Vagina (tissue), 2 donors: ENCODE measurements at regions not wholly inside any gene's neighbourhood (a gene's known extent, or its start where the extent isn't known, plus 50 kb on each side); places are given as distances from the start of the nearest gene placed in this dataset.

Experiments used
- DNase-seq, 2 donors: peaks; one replicate each; pipeline ENCODE4 v3.0.0-alpha.2; 2017; ENCODE audit errors: extremely low spot score in 2 of 2
- H3K27ac ChIP-seq: fragments of 200-600 bp; sonication (generic); one replicate; pipeline ENCODE4 v1.5.1; 2019
- H3K27me3 ChIP-seq: fragments of 200-600 bp; sonication (generic); one replicate; pipeline ENCODE4 v1.5.1; 2019
- H3K36me3 ChIP-seq, 2 donors: fragments of 200-600 bp; sonication (generic); one replicate each; pipeline ENCODE4 v1.5.1; 2017 to 2019
- H3K4me1 ChIP-seq: fragments of 200-600 bp; sonication (generic); one replicate; pipeline ENCODE4 v1.5.1; 2019
- H3K4me3 ChIP-seq, 2 donors: fragments of 200-600 bp; sonication (generic); 1 replicate in 1 of 2; 2 replicates in 1 of 2; pipeline ENCODE4 v1.5.1; 2016 to 2019
- H3K9me3 ChIP-seq: fragments of 200-600 bp; sonication (generic); one replicate; pipeline ENCODE4 v1.5.1; 2019
- CTCF ChIP-seq, 3 experiments: fragments of 450-650 bp in 2 of 3; fragments of 200-600 bp in 1 of 3; sonication (generic) in 1 of 3; IDR thresholded peaks; one replicate each; pipeline ENCODE4 v1.5.1; 2017 to 2019; ENCODE audit warnings: antibody characterized with exemption in 3 of 3, mild to moderate bottlenecking in 2 of 3, moderate library complexity in 2 of 3
- POLR2A ChIP-seq, 2 donors: fragments of 450-650 bp; IDR thresholded peaks; one replicate each; pipeline ENCODE4 v1.6.1; 2017; ENCODE audit warnings: antibody characterized with exemption in 2 of 2, mild to moderate bottlenecking in 2 of 2, moderate library complexity in 2 of 2
- POLR2AphosphoS5 ChIP-seq, 2 donors: sonication (generic); formaldehyde crosslinking; IDR thresholded peaks; one replicate each; pipeline ENCODE4 v1.9.0; 2017; ENCODE audit warnings: antibody characterized with exemption in 2 of 2, mild to moderate bottlenecking in 2 of 2, low read depth in 1 of 2; ENCODE audit not compliant: insufficient read depth in 1 of 2
- intact Hi-C: fragments of 100-400 bp; cut with DNase I; formaldehyde crosslinking; loops from one replicate; pipeline ENCODE4 v1.15.1; 2023

- Histone ChIP-seq H3K4me1 (no peaks in the 10 kb centered on the region), H3K9me3 (no peaks in the 10 kb centered on the region), H3K27me3 (no peaks in the 10 kb centered on the region), H3K4me3 (no peak overlapping the region), H3K27ac (no peak overlapping the region), H3K36me3 (no peaks in the 10 kb centered on the region)
- TF ChIP-seq POLR2A (IDR thresholded peaks at IDR 0.05) = no peak
- no peak for TF ChIP-seq POLR2AphosphoS5 (IDR thresholded peaks at IDR 0.05; ENCODE audit: insufficient read depth in 1 of 2, low read depth in 1 of 2)
- TF ChIP-seq CTCF (IDR thresholded peaks at IDR 0.05) = no peak
- intact Hi-C loops = no loop called here
- no peak for DNase-seq
Observed at GRCh38 chr3:22542311-22542710, 660.8 kb upstream of the UBE2E2 start.

- Histone ChIP-seq H3K27me3 (no peaks in the 10 kb centered on the region), H3K9me3 (no peaks in the 10 kb centered on the region), H3K4me3 (no peak overlapping the region), H3K4me1 (no peaks in the 10 kb centered on the region), H3K27ac (no peak overlapping the region), H3K36me3 (no peaks in the 10 kb centered on the region)
- TF ChIP-seq POLR2AphosphoS5 (IDR thresholded peaks at IDR 0.05; ENCODE audit: insufficient read depth in 1 of 2, low read depth in 1 of 2) = no peak
- no peak for TF ChIP-seq POLR2A (IDR thresholded peaks at IDR 0.05)
- no peak for TF ChIP-seq CTCF (IDR thresholded peaks at IDR 0.05)
- intact Hi-C loops = no loop called here
- DNase-seq = no peak
Observed at GRCh38 chr3:22555753-22556435, 647.2 kb upstream of the UBE2E2 start.

GRCh38 chr3:22565393-22565792 lies 637.7 kb upstream of the UBE2E2 start:
- no peaks in the 10 kb centered on the region for H3K9me3 ChIP-seq
- H3K4me3 ChIP-seq = no peak overlapping the region
- no peaks in the 10 kb centered on the region for H3K4me1 ChIP-seq
- DNase-seq = no peak
- TF ChIP-seq CTCF (IDR thresholded peaks at IDR 0.05) = no peak
- TF ChIP-seq POLR2A (IDR thresholded peaks at IDR 0.05) = no peak
- no peak for TF ChIP-seq POLR2AphosphoS5 (IDR thresholded peaks at IDR 0.05; ENCODE audit: insufficient read depth in 1 of 2, low read depth in 1 of 2)
- no peak overlapping the region for H3K27ac ChIP-seq
- no peaks in the 10 kb centered on the region for H3K36me3 ChIP-seq
- intact Hi-C loops = no loop called here
- H3K27me3 ChIP-seq = no peaks in the 10 kb centered on the region

- no peaks in the 10 kb centered on the region for H3K4me1 ChIP-seq
- intact Hi-C loops = no loop called here
Observed at GRCh38 chr3:22568285-22568684, 634.8 kb upstream of the UBE2E2 start.

More at GRCh38 chr3:22568285-22568684, 634.8 kb upstream of the UBE2E2 start:
- TF ChIP-seq CTCF (IDR thresholded peaks at IDR 0.05) (no peak), POLR2AphosphoS5 (IDR thresholded peaks at IDR 0.05; ENCODE audit: insufficient read depth in 1 of 2, low read depth in 1 of 2) (no peak), POLR2A (IDR thresholded peaks at IDR 0.05) (no peak)
- Histone ChIP-seq H3K4me3 (no peak overlapping the region), H3K9me3 (no peaks in the 10 kb centered on the region), H3K27ac (no peak overlapping the region), H3K27me3 (no peaks in the 10 kb centered on the region), H3K36me3 (no peaks in the 10 kb centered on the region)
- DNase-seq = no peak
